ENCODE measurements at regions not wholly inside any gene's neighbourhood (a gene's known extent, or its start where the extent isn't known, plus 50 kb on each side); places are given as distances from the start of the nearest gene placed in this dataset.
A peak's percentile ranks its signal among the peaks of the same experiment; 100 is the strongest.
"Not testable (repeated sequence)": the region's sequence is repeated elsewhere in the genome, so short reads cannot be mapped to it uniquely, and the experiment has no call there.

DNA sequence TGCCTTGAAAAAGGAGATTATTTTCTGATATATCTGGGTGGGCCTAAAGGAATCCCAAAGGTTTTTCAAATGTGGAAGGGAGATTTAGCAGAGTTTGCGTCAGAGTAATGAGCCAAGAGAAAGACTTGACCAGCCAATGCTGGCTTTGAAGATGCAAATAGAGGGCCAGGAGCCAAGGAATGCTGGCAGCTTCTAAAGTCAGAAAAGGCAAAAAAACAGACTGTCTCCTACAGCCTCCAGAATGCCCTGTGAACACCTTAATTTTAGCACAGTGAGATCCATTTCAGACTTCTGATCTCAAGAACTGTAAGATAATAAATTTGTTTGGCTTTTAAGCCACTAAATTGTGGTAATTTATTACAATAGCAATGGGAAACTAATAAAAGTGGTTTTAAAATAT, 122.6 kb upstream of the FREM1 start:
- no peak for ATAC-seq

DNA sequence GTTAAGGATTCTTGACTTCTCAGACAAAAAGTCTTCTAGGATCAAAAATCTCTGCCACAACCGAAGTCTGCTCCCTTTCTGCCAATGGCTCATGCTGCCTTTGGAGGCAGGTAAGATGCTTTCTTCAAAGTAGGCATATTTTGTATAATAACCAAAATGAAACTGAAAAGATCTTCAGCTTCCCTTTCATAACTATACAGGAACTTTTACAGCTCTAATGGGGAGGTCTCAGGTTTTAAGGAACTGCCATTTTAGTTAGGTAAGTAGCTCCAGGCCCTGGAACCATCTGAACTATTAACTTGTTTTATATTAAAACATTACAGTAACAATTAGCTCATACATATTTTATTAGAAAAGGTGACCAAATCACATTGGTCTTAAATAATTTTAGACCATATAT, 110.9 kb upstream of the FREM1 start:
- no peak for ATAC-seq

DNA sequence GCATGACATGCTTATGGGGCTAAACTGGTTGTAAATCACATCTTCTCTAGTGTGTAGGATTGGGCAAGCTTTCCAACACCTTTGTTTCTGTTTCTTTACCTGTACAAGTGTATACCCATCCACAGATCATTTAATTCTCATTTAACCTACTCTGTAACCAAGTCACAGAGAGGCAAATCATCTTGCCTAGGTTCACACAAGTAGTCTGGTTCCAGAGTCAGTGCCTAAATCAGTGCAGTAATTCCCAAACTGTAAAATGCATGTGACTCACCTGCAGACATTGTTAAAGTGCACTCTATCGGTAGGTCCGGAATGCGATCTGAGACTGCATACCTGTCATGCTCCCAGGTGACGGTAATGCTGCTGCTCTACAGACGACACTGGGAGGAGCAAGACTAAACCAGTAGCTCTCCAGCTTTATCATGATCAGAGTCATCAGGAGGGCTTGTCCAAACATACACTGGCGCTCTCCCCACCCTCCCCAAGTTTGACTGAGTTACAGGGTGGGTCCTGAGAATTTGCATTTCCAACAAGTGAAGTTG, 107.9 kb upstream of the FREM1 start:
- ATAC-seq = no peak

DNA sequence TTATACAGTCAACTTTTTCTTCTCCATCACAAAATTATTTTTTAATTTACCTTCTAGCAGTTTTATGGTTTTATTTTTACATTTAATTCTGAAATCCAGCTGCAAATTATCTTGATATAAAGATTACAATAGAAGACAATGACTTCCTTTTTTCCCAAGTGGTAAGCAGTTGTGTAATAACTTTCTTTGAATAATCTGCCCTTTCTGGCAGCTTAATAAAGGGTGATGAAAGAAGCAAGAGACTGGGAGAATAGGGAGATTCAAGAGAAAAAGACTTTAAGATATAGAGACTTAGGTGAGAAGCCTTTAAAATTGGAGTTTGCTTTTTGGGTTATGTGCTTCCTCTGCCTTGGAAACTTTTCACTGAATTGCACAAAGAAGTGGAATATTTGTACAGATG, 100.4 kb upstream of the FREM1 start:
- ATAC-seq = no peak

DNA sequence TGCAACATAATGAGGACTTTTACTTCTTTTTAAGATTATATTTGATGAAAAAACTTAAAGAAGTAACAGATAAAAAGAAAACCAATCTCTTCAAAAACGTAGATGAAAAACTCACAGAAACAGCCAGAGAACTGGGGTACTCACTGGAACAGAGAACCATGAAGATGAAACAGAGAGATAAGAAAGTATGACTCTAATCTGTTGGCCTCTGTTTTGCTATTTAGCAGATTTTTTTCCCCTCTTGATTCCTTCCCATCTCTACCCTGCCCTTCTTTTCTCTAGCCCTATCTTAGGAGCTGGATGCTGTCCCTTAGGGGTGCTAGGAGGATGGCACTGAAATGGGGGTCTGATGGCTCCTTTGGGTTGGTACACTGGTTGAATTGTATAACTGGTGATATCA, 97.5 kb upstream of the FREM1 start:
- no peak for ATAC-seq

DNA sequence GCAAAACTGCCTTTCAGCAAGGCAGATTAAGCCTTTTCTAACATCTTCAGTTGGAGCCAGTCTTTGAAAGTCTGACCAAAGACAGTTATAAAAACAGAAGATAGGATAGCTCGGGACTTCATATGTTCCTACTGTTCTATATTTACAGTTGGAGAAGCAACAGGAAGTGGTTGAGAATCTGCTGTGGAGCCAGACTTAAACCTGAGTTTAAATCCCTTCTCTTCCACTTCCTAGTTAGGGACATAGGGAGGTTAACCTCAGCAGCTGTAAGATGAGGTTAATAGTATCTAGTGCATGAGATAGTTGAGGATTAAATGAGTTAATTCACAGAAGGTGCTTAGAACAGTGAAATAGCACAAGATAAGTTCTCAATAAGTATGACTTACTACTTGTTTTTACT, 84.5 kb upstream of the FREM1 start:
- ATAC-seq = no peak

DNA sequence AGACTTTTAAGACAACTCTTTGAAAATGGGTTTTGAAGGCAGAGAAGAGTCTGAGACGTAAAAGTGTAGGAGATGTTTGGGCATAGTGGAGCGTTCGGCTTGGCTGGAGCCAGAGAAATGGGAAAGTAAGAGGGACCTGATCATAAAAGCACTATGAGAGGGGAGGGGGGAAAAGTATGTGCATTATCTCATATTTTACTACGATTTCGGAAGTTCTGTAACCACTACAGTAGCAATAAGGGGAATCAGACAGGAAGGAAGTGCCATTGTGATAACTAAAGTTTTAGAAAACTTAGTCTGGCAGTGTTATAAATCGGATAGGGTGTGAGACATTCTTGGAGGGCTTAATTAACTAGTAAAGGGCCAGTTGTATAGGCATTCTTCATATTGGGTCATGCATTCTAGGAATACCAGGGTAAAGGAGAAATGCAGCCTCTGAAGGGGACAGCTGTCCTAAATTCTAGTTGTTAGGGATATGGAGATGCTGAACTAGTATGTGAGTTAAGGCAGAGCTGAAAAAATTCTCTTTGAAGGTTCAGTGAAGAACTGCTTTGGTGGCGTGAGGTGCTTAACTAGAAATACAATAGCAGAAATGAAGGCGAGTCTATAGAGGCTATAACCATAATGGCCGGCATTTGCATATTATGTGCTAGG, 83.8 kb upstream of the FREM1 start:
- ATAC-seq = no peak

DNA sequence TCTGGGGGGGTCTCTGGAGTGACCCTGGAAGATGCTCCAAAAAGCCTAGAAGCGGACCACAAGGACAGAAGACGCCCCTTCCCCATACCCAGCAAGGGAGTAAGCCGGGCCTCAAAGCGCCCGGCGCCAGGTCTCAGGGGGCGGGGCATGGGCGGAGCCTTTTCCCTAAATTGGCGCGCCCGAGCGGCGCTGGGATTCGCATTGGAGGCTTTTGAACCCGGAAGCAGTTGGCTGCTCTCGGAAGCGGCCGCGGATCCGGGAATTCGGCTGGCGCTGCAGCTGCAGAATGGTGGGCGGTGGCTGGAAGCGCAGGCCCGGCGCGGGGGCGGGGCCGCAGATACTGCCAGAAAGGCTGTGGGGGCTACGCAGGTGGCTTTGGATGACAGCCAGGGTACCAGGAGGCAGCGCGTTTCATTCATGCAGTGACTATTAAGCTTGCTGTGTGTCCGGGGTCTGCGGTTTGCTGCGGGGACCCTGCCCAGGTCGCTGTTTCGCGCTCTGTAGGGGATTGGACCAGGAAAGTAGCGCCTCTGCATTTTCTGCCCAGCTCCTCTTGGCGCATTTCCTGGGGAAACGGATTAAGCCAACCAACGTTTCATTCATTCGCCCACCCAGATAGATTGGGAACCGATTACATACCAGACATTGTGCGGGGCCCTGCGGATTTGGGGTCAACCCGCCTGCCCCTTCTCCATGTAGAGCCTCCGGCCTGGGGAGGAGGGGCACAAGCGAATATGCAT, 83.0 kb upstream of the FREM1 start:
- ATAC-seq = peak; percentile 59

DNA sequence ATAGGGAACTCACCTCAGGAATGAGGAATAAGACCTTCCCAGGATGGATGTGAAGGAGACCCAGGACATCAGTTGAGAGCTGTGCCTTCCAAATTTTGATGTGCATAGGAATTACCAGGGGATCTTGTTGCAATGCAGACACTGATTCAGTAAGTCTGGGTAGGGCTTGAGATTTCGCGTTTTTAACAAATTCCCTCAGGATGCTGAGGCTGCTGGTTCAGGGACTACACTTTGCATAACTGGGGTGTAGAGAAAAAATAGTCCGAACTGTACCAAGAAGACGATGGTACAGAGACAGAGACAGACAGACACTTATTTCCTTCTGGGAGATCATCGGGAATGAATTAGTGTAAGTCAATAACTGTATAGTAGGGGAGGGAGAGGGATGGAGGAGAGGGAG, 82.3 kb upstream of the FREM1 start:
- no peak for ATAC-seq

DNA sequence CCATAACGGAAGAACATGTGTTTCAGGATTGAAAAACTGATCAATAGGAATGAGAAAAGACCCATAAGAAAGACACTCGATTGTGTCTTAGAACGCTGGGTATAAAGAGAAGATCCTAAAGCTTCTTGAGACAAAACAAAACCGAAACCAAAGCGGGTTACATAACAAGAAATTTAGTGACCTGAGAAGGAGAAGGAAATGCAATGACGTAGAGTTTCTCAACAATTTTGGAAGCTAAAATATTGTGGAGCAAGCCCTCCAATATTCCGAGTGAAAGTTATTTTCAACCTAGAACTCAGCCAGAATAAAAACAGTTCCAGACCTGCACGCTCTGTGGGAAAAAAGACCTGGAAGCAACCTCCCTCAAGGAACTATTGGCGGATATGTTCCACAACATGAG, 81.9 kb upstream of the FREM1 start:
- ATAC-seq = no peak

DNA sequence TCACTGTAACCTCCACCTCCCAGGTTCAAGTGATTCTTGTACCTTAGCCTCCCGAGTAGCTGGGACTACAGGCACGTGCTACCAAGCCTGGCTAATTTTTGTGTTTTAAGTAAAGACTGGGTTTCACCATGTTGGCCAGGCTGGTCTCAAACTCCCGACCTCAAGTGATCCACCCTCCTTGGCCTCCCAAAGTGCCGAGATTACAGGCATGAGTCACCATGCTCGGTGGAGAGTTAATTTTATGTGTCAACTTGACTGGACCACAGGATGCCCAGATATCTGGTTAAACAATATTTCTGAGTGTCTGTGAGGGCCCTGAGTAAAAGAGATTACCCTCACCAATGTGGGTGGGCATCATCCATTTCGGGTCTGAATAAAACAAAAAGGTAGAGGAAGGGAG, 80.4 kb upstream of the FREM1 start:
- ATAC-seq = not testable (repeated sequence)

DNA sequence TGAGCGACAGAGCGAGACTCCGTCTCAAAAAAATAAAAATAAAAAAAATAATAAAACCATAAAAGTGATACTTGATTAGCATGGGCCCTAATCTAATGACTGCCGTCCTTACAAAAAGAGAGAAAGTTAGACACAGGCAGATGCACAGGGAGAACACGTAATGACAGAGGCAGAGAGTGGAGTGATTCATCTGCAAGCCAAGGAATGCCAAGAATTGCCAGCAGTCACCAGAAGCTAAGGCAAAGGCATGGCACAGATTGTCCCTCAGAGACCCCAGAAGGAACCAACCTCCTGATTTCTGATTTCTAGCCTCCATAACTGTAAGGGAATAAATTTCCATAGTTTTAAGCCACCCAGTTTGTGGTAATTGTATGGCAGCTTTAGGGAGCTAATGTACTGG, 79.6 kb upstream of the FREM1 start:
- no peak for ATAC-seq

DNA sequence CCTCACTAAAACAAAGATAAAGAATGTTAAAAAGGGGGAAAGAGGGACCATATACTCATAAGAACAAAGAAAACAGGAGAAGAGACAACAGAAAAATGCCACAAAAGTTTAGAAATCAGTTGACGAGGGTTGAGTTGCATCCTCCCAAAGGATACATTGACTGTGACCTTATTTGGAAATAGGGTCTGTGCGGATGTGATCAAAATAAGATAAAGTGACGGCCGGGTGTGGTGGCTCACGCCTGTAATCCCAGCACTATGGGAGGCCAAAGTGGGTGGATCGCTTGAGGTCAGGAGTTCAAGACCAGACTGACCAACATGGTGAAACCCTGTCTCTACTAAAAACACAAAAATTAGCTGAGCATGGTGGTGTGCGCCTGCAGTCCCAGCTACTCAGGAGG, 79.1 kb upstream of the FREM1 start:
- ATAC-seq = not testable (repeated sequence)

DNA sequence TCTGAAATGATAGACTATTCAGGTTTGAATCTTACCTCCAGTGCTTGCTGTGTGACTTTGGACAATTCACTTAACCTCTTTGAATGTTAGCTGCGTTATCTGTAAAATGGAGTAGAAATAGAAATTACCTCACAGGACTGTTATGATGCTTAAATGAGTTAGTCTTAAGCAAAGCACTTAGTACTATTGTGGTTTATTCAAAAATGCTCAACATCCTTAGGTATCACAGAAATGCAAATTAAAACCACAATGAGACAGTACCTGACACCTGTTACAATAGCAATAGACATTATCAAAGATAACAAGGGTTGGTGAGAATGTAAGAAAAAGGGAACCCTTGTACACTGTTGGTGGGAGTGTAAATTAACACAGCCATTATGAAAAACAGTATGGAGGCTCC, 77.6 kb upstream of the FREM1 start:
- ATAC-seq = no peak

DNA sequence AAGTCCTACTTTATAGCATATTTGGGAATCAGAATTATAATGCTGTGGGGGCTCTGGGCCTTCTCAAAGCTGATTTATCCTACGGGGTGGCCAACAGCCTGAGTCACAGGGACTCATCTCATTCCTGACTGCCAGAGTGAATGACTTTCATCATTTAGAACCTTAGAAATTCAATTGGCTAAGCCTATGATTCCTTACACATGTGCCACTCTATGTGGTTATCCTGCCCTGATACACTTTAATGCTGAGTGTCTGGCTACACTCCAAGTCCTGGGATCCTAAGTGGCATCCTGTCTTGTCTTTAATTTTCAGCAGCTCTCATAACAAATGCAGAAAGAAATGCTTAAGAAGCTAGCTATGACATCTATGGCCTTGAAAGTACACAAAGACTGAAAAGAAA, 75.2 kb upstream of the FREM1 start:
- no peak for ATAC-seq

DNA sequence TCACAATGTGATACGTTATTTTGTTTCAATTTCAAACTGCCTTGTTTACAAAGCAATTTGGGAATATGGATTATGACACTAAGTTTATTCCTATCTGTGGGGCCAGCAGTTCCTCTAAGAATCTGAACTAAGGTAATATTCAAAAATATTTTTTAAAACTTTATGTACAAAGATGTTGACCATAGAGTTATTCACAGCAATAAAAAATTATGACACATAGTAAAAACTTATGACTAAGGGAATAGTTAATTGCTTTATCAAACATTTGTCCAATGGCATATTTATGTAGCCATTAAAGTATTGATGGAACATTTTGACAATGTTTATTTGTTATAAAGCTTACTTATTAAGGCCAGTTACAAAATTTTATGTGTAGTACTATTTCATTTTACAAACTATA, 73.4 kb upstream of the FREM1 start:
- ATAC-seq = no peak

DNA sequence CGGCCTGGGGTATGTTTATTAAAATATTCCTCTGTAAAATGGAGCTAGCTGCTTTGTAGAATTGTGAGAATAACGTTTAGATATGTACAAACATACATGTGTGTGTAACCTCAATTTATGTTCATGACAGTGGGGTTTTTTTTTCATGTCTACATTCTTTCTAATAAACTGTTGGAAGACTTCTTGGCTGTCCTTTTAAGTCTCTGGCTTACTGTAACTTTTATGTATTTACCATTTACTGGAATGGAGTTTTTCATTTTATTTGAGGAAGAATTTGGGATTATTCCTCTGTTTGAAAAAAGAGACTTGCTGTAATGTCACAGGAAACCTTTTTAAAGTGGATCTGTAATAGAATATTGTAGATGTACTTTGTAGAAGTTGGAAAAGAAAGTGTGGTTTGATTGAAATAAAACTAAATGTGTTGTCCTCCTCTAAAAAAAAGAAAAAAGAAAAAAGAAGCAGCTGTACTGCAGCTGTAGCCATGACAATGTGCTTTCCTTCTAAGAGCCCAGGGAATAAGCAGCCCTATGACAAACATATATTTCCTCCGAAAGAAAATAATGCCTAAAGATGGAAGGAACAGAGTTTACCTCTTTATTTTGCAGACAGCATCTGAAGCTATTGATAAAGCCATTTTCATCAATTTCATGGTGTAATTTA, 71.2 kb upstream of the FREM1 start:
- no peak for ATAC-seq

DNA sequence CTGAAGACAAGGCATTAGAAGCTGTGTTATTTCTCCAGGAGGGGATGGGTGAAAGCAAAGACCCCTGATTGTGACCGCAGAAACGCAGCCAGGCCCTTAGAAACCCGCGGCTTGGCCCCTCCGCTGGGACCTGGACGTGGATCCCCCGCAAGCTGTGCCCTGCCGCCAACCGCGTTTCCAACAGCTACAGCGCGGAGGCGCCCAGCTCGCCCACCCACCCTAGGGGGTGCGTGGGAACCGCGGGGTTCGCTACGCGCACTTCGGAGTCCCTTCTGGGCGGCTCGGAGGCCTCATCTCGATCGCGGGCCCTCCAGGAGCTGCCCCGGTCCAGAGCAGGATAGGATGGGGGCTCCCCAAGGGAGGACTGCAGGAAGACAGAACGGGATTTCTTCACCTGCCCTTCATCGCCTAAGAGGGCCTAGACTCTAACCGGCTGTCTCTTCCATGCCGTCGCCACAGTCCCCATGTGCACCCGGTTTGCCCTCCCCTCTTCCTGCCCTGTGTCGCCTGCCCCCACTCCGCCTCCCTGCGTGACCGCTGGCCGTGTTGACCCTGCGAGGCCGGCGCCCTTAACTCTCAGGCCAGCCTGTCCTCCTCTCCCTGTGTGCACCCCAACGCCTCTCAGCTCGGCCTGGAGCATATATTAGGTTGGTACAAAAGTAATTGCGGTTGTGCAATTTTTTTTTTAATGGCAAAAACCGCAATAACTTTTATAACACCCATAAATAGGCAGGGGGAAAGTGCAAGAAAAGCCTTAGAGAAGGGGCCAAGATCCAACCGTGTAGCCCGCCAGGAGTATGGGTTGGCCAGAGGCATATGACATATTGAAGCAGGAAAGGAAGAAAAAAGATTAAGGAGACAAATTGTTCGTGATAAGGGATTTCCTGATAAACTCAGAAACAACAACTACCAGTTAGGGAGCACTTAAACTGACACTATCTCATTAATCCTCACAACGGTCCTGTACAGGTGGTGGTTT, 68.1 kb upstream of the FREM1 start:
- no peak for ATAC-seq

DNA sequence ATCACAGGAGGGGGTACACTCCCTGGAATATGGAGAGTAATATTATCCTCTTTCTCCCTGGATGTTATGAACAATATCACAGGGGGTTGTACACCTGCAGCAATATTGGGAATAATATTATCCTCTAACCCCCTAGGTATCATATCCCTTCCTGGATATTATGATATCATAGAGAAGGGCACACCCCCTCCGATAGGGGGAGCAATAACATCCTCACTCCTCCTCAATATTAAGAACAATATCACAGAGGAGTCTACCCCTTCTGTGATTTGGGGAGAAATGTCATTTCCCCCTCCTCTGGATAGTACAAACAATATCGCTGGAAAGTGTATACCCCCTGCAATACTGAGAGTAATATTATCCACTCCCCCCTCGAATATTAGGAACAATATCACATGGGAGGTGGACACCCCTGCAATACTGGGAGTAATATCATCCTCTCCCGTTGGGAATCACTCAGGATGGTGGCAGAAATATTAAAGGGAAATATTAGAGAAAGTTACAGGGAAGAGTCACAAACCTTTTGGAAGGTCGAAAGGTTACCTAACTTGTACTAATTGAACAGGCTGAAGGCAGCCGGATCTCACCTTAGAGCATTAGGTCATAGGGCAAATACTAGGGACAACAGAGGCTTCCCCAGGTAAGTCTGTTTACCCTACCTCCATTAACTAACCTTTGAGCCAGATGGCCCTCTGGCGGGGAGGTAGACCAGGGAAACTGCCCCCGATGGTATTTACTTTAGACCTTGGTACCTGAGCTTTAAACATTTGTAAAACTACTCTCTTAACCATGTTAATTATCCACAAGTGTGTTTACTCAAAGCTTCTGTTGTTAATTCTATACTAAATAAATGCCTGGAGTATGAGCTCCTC, 57.5 kb upstream of the FREM1 start:
- ATAC-seq = no peak

DNA sequence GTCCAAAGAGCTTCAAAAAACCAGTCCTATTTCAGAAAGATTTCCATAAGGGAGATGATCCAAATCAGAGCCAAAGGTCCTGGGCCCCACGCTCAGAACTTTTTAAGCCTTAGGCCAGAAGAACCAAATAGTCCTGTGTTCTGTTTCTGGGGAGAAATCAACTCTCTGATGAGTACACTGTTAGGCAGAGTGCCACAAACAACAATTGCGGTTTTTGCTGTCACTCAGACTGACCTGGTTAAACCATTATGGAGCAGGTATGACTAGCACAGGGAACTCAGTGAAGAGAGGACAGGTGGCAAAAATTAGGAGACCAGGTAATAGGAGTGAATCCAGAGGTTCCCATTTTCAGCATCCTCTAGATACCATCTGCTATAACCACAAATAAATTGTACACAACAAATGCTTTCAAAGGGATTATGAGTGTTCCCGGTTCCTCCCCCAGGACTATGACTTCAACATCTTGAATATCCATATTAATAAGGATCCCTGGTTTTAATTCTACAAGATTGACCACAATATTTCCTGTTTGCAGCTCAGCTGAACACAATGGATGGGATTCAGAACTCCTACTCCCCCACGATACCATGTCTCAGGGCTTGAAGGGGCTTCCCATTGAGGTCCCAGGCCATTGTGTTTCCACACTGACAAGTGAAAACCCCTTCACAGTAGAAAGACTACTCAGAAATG, 52.1 kb upstream of the FREM1 start:
- ATAC-seq = peak; percentile 36

Data from esophagus mucosa (tissue), 1 donor.